ENCODE measurements at regions not wholly inside any gene's neighbourhood (a gene's known extent, or its start where the extent isn't known, plus 50 kb on each side); places are given as distances from the start of the nearest gene placed in this dataset.
A peak's percentile ranks its signal among the peaks of the same experiment; 100 is the strongest.

DNA sequence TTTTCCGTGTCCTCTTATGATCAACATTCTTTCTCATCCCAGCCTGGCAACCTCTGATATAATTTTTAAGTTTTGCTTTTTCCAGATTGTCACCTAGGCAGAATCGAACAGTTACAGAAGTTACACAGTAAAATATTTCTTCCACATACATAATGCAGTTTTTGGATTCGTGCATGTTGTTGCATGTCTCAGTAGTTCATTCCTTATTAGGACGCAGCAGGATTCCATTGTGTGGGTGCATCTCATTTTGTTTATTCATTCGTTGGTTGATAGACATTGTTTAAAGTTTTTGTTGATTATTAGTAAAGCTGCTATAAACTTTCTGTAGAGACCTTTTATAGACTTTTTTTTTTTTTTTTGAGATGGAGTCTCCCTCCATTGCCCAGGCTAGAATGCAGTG is 284.3 kb upstream of the FERMT1 start:
- no peak for DNase-seq

DNA sequence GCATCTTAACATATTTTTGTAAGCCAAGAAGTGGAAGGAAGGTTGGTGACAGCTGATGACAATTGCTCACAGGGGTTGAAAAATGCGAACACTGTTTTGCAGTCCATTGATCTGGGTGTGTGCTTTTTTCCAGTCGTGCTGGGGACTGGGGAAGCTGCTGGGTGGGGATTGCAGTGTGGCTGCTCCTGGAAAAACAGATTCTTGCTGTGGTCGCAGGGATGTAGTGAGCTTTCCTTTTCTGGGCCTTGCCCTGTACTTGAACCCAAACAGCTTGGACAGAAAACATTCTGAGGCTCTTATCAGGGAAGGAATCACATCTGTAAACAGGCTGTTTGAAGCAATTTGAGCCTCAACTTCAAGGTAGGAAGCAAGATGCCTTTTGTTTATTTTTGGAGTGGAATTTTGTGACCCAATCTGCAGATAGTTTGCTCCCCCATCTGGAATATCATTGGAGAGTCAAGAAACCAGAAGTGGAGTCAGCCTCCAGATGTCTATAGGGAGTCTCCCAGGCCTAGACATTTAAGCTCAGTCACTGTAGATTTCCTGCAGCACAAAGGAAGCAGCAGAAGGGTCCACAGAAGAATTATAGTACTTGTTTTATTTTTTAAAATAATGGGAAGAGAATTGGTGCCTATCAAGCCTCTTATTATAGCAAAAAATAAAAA is 279.2 kb upstream of the FERMT1 start:
- DNase-seq = no peak

DNA sequence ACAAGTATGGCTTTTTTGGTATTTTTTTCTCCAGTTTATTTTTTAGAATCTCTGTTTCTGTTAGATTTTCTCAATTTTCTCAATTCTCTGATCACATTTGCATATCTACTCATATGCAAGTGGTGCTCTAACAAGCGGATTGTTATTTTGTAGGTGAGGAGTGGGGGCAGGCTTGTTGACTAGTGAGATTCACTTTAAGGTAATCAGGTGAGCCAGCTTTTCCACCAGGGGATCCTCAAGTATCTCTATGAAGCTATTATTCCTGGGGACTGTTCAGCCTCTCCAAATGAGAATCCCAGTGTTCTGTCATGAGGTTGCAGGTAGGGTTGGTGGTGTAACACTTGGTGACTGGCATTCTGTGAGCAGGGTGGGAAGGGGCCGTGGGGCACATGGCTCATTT is 274.3 kb upstream of the FERMT1 start:
- DNase-seq = no peak

DNA sequence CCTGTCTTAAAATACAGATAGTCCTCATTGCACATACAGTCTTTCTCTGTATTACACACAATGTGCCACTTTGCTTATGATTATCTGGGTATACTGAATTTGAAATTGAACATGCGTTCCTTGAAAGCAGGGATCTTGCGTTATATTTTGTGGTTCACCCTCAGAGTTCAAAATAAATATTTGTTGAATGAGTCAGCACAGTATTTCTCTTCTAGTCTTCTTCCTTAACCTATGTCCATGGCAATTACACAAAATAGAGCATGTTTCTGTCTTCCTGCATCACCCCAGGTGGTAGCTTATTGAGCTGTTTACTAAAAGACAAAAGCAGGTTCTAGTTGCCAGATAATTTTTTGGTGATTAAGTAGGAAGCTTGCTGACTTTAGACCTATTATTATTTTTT is 272.9 kb upstream of the FERMT1 start:
- DNase-seq = peak in 1 of 2 experiments; percentile 15

DNA sequence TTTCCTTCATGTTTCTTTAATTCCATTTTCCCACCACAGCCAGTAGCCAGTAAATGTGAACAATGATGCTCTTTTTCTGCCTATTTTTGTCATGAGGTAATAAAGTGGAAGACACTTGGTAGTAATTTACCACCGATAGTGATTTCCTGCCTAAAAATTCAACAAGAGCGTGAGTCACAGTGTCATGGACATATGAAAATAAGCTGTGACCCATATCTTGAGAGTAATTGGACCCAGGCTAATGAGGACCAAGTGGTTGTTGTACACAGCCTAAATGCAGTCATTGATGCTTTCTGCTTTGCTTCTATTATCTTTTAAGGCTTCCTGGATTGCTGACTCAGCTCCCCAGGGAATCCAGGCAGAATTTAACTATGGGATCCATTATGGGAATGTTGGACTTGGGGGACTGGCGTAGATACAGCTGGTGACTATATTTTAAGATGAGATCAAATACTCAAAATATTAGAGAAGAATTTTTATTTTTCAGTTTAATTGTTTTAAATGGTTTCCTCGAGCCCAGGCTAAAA is 265.9 kb upstream of the FERMT1 start:
- no peak for DNase-seq

DNA sequence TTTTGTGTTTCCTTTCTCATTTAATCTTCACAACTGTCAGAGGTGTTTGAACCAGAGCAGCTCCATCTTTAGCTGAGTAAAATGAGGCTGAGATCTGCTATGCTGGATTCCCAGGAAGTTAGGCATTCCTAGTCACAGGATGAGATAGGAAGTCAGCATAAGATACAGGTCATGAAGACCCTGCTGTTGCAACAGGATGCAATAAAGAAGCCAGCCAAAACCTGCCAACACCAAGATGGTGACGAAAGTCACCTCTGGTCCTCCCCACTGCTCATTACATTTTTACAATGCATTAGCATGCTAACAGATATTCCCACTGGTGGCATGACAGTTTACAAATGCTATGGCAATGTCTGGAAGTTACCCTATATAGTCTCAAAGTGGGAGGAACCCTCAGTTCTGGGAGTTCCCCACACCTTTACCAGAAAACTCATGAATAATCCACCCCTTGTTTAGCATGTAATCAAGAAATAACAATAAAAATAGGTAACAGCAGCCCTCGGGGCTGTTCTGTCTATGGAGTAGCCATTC is 262.2 kb upstream of the FERMT1 start:
- no peak for DNase-seq

DNA sequence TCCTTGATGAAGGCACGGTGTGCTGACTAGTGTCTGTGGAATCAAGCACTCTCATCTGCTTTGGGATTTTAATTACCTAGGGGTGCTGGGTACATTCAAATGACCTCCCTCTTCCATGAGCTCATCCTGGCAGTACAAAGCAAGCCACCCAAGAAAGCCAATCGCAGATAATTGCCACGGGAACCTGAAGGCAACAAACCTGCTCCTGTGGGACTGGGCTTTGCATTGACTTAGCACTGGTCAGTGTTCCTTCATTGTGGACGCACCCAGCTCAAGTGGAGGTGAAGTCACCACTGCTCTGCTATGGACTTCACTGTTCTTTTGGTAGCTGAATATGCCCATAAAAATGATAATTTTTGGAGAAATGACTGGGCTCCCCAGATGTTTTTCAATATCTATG is 261.6 kb upstream of the FERMT1 start:
- no peak for DNase-seq

DNA sequence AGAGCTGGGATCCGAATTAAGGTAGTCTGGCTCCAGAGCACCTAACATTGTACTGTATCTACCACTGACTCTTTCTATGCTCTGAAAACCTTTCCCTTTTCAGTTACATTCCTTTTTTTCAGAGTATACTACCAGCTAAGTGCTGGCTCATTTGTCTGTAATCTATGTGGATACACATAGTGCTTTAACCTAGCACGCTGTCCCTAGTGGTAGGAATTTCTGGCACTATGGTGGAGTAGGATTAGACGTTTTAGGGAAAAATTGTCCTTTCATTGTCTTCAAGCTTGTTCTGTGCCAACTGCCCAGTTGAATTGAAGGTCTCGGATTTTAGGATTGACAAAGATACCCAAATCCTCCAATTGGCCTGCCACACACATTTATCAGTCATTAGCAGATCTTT is 259.1 kb upstream of the FERMT1 start:
- no peak for DNase-seq

DNA sequence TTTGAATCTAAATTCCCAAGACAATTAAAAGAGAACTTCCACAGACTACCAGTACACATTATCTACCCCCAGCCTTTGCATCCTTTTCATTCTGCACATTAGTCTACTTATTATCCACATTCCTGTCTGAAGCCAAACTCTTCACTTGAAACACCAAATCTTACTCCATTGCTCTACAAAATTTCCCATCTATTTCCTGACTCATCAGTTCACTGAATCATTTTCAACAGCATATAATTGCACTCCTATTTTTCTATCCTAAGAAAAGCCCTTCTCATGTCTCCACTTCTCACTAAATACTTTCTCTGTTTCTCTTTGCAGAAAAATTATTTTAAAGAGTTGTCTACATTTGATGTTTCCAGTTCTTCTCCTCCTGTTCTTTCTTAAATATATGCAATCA is 239.4 kb upstream of the FERMT1 start:
- no peak for DNase-seq

DNA sequence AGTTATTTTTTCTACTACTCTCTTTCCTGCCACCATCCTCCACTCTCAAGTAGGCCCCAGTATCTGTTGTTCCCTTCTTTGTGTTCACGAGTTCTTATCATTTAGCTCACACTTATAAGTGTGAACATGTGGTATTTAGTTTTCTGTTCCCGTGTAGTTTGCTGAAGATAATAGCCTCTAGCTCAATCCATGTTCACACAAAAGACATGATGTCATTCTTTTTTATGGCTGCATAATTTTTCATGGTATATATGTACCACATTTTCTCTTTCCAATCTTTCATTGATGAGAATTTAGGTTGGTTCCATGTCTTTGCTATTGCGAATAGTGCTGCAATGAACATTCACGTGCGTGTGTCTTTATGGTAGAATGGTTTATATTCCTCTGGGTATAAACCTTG is 237.9 kb upstream of the FERMT1 start:
- no peak for DNase-seq

DNA sequence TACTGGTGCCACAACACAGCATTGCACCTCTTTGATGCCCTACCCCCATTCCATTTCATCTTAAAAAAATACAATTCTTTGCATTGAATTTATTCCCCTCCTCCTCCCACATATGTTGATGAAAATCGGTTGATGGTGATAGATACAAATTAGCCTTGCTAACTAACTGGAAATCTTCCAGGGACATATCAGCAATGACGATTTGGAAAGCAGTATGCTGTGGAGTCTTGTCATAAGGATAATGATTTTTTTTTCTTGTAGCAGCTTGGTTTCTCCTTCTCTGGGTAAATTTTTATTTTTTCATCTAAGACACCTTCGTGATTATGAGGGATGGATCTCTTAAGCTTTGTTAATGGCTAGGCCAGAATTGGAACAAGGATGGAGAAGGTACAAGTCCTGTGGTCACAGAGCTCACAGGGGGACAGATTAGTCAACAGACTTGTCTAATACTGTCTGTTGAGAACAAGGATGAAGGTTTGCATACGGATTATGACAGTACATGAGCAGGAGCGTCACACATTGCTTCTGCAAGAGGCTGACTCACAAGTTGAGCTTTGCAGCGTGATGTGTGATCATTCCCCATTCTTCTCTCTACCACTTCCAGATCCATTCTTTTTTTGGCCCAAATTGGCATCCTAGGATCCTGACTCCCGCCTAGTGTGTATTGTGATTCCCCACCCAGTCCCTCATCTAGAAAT is 233.1 kb upstream of the FERMT1 start:
- DNase-seq = no peak

DNA sequence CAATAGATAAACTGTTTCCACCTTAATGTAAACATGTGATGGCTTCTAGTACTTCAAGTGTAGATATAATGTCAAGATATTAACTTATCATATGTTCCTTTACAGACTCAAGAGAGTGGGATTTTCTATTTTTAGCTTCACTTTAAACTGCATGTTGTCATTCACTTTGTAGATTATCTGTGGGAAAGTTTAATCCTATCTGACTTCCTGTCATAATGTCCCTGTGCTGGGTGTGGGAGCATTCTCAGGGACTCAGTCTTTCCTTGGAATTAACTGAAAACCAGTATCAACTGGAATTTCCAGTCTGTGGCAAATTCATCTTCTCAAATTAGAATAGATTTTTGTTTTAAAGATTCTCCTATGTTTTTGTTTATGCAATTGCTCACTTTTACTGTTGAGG is 226.1 kb upstream of the FERMT1 start:
- DNase-seq = no peak

DNA sequence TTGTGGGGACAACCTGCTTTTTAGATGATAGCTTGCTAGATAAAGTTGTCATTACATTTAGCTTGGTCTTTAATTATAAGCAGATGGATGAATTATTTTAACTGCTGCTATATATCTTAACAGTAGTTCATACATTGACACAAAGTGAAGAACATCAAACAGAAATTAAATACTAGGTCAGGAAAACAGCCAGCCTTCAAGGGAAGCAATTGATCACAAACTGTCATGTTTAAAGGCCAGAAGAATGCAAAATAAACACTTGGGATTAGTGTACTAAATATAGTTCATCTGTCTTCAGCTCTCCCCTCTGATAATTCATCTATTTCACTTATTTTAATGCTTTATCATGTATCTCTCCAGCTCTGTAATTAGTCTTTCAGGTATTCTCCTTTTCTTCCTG is 225.1 kb upstream of the FERMT1 start:
- peak; percentile 26 to 43 for DNase-seq

DNA sequence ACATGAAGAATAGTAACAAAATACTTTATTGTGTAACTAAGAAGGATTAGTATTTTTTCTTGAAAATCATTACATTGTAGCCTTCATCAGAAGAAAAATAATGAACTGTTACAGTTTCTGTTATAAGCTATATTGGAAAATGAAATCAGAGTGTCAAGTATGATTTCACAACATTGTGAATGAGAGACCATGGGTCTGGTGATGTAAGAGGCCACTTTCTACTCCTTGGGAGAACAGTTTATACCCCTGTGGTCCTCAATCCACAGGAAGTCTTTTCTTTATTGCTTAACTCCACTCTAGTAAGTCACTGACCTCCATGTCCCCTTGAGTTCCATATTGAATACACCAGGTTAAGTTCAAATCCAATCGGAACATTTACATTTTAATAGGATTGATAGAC is 218.7 kb upstream of the FERMT1 start:
- DNase-seq = no peak

DNA sequence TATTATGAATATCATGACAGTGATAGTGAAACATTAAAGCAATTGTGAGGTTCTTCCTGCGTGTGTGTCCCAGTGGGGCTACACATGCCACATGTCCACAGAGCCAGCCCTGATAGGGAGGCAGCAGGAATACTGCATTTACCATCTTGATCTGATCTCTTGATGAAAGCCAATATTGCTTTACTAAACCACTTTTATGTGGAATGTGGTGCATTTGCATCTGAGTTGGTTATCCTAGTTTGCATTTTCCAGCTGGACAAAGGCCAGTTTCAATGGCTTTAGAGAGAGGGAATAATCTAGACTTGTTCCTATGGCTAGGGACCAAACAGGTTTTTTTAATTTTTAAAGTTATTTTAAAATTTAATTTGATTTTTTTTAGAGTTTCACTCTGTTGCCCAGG is 216.3 kb upstream of the FERMT1 start:
- no peak for DNase-seq

DNA sequence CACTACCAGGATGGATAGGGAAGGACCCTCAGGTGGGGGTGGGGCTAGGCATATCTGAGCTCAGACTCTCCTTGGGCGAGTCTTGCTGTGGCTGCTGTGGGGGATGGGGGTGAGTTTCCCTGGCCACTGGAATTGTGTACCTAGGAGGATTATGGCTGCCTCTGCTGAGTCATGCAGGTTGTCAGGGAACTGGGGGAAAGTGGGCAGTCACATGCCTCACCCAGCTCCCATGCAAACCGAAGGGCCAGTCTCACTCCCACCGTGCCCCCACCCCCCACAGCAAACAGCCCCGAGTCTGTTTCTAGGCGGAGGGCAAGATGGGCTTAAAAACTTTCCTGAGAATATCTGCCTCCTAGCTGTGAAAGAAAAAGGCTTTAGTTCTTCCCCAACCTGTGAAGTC is 210.3 kb upstream of the FERMT1 start:
- no peak for DNase-seq

DNA sequence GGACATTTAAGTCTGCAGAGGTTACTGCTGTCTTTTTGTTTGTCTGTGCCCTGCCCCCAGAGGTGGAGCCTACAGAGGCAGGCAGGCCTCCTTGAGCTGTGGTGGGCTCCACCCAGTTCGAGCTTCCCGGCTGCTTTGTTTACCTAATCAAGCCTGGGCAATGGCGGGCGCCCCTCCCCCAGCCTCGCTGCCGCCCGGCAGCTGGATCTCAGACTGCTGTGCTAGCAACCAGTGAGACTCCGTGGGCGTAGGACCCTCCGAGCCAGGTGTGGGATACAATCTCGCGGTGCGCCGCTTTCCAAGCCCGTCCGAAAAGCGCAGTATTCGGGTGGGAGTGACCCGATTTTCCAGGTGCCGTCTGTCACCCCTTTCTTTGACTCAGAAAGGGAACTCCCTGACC is 198.4 kb upstream of the FERMT1 start:
- DNase-seq = peak in 1 of 2 experiments; percentile 29

DNA sequence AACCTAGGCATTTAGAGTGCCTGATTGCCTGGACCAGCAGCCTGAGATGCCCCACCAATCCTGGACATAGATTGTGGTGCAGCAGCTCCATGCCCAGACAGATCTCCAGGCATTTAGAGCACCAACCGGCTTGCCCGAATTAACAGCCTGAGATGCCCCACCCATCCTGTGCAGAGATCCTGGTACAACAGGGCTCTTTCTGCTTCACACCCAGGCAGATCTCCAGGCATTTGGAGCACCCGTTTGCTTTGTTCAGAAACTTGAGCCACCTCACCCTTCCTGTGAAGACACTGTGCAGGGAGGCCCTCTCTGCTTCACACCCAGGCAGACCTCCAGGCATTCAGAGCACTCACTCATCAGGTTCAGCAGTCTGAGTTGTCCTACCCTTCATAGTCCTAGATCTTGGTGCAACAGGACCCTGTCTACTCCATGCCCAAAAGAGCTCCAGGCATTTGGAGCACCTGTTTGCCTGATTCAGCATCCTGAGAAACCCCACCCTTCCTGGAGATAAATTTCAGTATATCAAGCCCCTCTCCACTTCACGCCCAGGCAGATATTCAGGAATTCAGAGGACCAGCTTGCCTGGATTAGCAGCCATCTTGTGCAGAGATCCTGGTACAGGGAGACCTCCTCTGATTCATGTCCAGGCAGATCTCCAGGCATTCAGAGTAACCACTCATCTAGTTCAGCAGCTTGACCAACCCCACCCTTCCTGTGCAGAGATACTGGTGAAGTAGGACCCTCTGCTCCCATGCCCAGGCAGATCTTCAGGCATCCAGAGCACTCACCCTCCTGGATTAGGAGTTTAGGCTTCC is 189.2 kb upstream of the FERMT1 start:
- DNase-seq = no peak

DNA sequence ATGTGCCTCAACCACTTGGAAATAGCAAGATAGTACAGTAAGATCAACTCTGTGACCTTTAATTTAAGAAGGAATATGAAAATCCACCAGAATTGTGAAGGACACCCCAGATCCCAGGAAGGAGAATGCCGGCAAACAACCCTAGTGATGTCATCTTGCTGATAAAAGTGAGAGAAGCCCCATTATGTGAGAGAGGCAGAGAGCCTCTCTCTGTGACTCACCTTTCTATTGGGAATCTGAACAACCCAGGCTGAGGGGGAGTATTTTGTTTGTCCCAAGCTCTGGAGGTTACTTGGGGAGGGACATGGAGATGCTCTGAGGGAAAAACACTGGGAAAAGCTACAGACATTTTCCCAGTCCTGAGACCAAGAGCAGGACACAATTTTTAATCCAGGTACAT is 188.3 kb upstream of the FERMT1 start:
- DNase-seq = no peak

DNA sequence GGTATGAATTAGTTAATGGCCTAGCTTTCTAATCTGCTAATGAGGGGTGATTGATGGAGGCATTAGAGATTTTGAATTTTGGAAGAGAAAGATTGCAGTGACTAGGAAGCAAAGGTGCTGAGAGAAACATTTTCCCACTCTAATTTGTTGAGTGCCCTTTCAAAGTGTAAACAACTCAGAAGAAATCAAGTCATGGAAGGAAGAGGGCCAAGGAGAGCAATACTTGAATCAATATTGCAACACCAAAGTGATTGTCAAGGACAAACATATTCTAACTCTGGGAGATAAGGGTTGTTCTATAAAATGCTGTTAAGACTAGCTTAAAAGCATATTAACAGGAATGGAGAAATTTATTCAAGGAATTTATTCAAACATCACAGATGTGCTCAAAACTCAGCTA is 182.7 kb upstream of the FERMT1 start:
- DNase-seq = no peak

DNA sequence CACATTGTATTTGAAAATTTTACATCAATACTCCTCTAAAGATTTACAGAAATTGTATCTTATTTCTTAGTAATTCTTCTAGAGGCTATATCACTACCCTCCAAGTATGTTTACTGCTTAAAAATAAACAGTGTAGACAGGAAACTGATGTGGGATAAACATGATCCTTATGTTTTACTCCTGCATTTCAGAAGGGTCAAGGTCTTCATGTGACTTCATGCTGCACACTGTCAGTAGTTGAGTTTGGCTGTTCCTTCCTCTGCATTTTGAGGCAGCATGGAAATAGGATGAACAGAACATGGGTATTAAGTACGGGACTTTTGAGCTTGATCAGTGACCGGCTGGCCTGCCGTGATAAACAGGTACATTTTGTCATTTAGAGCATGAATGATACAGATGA is 179.2 kb upstream of the FERMT1 start:
- no peak for DNase-seq

DNA sequence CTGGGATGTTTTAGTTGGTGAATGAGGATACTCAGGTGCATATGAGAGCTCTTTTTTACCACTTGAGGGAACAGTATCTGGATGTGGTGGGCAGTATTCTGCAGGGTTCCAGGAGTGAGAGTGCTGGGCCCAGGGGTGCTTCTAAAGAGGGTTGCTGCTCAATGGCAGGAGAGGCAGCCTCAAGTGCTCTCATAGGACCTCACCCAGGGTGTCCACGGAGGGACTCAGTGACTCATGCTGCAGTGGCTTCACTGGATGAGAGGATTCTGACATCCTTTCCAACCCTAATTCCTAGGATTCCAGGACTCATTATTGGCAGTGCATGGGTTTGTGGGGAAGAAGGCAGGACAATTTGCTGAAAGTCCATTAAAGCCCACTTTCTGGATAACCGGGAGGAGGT is 176.6 kb upstream of the FERMT1 start:
- no peak for DNase-seq

DNA sequence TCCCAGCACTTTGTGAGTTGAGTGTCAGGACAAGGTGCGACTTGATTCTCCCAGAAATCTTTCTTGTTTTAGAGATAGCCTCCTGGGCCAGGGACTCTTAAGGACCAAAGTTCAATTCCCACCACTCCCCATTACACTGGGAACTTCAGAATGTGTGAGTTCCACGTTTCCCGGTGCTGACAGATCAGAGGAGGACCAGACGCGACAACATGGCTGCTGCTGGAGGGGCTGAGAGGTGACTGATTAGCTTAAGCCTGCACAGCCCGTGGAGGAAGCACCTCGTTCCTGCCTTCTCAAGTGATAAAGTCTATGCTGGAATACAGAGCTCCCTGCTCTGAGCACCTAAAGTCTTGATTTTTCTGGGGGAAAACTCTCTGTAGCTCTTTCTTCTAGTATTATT is 175.2 kb upstream of the FERMT1 start:
- no peak for DNase-seq

DNA sequence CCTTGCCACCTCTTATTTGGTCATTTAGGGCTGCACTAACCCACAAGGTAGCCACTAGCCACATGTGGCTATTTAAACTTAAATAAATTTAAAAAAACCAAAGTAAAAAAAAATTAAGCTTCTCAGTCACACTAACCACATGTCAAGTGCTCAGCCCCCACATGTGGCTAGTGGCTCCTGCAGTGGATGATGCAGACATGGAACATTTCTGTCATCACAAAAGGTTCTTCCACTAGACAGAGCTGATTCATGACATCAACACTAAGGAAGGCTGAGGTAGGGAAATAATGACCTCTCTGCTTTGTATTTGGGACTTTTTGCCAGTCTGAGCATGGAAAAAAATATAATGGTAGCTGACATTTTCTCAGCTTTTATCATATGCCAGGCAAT is 173.0 kb upstream of the FERMT1 start:
- DNase-seq = no peak

Measured in SHP77 (cell line).